ENCODE measurements at regions not wholly inside any gene's neighbourhood (a gene's known extent, or its start where the extent isn't known, plus 50 kb on each side); places are given as distances from the start of the nearest gene placed in this dataset.
A peak's percentile ranks its signal among the peaks of the same experiment; 100 is the strongest.

GRCh38 chr5:38032149-38032548, 192.3 kb upstream of the GDNF start:
- no peak for DNase-seq (ENCODE audit: low read depth)

DNA sequence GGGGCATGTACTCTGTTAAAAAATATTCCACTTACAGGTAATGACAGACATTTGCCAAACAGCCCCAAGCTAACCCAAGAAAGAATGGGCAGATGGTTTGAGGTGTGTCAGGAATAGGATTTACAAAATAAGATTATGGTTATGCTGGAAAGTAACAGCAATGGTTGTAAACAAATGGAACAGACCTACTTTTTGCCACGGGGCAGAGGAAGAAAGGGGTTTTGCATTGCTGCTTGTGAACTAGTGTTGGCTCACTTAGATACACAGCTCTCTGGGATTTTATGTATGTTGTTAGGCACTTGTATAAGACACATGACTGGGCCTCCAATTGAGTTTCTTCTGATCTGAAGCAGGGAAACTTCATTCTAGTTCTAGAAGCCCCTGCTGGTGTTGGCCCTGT, 191.5 kb upstream of the GDNF start:
- no peak for DNase-seq (ENCODE audit: low read depth)

GRCh38 chr5:38029397-38030065, 189.7 kb upstream of the GDNF start:
- DNase-seq (ENCODE audit: low read depth) = no peak

GRCh38 chr5:38023799-38024198, 184.0 kb upstream of the GDNF start:
- DNase-seq (ENCODE audit: low read depth) = peak; percentile 4

DNA sequence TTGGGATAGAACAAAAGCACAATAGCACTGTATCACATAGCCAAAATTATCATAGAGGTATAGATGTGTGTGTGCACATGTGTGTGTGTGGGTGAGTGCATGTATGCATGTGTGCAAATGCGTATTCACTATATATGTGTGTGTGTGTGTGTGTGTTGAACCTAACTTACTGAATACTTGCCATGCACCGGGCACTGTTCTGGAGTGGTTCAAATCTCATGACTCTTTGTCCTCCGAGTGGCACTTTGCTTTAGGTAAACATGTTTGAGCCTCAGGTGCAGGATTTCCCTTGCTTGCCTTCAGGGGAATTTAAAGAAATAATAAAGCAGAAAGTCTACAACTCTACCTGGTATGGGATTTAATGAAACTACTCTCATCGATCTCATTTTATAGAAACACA, 183.5 kb upstream of the GDNF start:
- DNase-seq (ENCODE audit: low read depth) = no peak

DNA sequence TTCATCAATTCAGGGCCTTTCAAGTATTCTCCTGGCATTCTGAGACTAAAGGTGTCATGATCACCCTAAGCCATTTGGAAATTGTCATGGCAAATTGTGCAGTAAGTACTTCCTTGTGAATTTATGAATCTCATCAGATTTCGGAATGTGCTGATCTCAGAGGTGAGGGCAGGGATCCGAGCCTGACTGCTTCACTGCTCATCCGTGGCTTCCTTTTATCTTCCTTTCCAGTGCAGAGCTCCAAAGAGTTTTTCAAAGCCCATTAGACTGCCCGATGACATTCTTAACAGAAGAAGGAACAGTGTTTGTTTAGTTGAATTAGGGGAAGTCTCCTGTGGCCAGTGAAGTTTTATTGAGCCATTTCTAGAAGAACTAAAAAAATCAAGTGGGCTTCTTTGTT, 182.8 kb upstream of the GDNF start:
- no peak for DNase-seq (ENCODE audit: low read depth)

DNA sequence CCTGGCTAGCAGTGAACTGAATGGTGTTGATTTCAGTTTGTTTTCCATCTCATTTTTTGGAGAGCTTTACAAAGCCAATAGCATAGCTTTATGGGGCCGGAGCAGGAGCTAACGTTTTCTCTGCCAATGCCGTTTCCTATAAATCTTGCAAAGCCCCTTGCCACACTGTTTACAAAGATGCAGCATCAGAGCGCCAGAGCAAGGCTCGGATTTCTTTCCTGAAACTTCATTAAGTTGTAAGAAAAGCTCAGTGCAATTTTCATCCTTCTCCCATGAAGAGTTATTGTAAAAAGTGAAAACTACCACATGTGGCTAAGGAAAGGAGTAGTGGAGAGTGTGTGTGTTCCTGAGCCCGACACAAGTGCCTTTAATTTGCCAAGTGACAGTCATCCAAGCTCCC, 178.2 kb upstream of the GDNF start:
- no peak for DNase-seq (ENCODE audit: low read depth)

DNA sequence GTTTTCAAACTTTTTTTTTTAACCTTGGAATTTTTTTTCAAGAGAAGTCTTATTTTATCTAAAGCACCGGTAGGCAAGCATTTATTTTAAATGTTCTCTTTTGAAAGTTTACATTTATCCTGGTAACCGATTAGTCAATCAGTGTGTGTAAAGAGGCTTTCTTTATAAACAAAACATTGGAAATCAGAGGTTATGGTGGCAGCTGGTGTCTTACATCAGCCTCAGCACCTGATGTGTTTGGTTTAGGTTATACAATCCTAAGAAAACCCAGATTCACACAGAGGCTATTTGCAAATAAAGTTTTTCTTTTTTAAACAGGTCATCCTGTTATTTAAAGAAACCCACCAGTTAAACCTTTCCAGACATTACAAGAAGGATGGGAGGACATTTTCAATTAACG, 173.3 kb upstream of the GDNF start:
- no peak for DNase-seq (ENCODE audit: low read depth)

- no peak for DNase-seq (ENCODE audit: low read depth)
Measured at GRCh38 chr5:38011668-38012188, 171.9 kb upstream of the GDNF start.

GRCh38 chr5:38009749-38010358, 170.0 kb upstream of the GDNF start:
- no peak for DNase-seq (ENCODE audit: low read depth)

DNA sequence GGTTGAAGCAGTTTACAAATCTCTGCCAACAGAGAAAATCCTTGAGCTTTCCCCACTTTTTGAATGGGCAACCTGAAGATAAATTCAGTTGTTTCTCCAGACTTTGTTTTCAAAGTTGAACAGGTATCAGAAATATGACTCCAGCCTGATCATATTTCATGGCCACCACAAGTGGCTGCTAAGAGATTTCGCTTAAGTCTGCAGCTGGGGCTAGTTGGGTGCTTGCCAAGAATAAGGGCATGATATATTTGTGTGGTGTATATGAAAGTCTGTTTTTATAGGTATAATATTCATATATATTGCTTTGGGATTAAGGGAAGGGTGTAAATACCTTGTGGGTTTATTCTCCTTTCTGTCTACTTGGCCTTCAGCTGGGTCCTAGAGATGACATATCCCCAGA, 168.4 kb upstream of the GDNF start:
- DNase-seq (ENCODE audit: low read depth) = no peak

- DNase-seq (ENCODE audit: low read depth) = no peak
Measured at GRCh38 chr5:37999593-37999992, 159.8 kb upstream of the GDNF start.

GRCh38 chr5:37996918-37997317, 157.1 kb upstream of the GDNF start:
- DNase-seq (ENCODE audit: low read depth) = no peak

- DNase-seq (ENCODE audit: low read depth) = no peak
Measured at GRCh38 chr5:37994729-37995128, 154.9 kb upstream of the GDNF start.

DNA sequence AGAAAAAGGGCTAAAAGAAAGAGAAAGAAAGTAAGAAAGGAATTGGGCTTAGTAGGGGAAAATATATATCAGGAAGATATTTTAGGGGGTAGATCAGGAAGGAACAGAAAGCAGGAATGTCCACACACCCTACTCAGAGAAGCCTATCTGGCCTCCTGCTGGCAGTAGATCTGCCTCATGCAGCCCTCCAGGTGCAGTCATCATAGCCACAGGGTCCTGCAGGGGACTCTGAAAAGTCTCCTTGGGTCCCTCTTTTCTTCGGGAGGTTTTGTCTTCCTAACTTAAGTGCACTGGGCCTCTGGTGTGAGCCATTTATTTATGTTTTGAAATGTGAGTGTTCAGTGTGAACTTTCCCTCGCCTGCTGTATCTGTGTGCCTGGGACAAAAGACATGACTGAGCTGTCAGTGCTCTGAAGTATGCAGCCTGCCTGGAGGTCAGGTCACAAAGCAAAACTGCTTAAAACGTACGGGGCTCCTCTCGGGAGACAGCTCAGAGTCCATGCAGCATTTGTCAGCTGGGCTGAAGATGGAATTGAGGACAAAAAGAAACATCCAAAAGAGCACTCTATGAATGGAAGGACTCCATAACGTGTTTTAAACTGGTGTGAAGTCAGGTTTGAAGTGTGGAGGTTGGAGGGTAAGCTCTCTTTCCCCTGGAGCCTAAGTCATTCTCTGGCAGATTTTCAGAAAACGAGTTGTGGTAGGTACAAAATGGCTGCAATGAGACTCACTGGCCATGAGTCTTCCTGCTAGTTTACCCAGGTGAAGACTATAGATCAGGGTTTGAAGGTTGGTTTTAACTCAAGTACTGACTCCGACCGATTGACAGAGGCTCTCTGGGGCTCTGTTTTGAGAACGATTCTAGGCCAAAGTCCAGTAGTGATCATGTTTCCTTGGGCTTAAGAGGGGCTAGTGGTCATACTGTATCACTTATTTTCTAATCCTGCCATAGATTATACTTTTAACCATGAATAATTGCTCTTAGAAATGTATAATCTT, 151.8 kb upstream of the GDNF start:
- DNase-seq (ENCODE audit: low read depth) = no peak

GRCh38 chr5:37989884-37990283, 150.0 kb upstream of the GDNF start:
- DNase-seq (ENCODE audit: low read depth) = no peak

GRCh38 chr5:37988454-37989046, 148.7 kb upstream of the GDNF start:
- DNase-seq (ENCODE audit: low read depth) = no peak

GRCh38 chr5:37984300-37984699, 144.5 kb upstream of the GDNF start:
- DNase-seq (ENCODE audit: low read depth) = no peak

DNA sequence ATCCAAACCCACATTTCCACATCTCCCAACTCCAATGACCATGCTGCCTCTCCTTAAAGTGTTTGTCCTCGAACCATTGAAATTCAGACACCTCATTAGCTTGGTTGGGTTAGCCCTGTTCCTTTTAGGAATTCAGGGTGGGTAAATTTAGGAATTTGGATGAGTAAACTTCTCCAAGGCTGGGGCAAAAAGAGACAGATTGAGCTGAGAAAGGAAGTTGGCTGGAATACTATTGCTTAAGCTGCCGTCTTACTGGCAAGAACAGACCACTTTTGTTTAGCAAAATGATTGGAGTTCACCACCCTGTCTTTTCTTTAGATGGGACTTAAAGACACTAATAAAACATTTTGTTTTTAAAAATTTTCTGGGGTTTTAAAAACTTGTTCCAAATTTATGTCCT, 143.6 kb upstream of the GDNF start:
- no peak for DNase-seq (ENCODE audit: low read depth)

- DNase-seq (ENCODE audit: low read depth) = no peak
Measured at GRCh38 chr5:37979559-37979958, 139.7 kb upstream of the GDNF start.

DNA sequence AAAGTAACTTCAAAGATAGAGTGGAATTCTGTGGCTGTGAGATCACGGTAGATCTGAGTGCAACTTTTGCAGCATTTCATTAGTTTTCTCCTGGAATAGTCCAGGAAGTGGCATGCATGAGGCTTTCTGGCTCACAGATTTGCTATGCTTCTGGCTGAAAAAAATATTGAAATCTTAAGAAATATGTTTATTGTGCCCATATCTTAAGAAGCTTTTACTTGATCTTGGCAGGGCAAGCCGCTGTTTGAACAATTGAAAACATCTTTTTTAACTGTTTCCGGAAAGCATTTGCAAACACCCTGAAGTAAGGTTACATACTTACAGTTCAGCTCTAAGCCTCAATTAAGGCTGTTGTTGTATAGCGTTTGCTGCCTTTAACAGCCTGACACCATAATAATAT, 135.7 kb upstream of the GDNF start:
- DNase-seq (ENCODE audit: low read depth) = no peak
